ENCODE measurements at regions not wholly inside any gene's neighbourhood (a gene's known extent, or its start where the extent isn't known, plus 50 kb on each side); places are given as distances from the start of the nearest gene placed in this dataset.

DNA sequence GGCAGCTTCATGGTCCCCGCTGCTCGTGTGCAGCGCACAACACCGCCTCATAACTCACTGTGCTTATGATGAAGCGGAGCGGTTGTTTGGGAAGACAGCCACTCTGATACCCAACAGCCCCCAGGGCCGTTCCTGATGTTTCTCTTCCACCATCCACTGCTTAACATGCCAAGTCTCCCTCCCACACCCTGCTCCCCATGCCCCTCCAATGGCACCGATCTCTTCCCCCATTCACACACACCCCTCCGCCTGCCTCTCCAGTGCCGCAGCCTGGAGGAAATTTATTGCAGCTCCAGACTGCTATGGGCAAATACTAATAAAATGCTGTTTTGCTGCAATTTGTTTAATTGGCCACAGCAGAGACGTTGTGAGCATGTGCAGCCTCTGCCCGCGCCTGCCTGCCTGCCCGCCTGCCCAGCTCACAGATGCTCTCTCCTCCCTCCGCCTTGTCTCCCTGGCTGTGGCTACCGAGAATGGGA lies 80.3 kb upstream of the LHX1 start:
- H3K27ac Mint-ChIP-seq (ENCODE audit: unreplicated experiment): no peak overlapping the region
- H3K27me3 Mint-ChIP-seq (ENCODE audit: low read depth, unreplicated experiment): peaks cover 24% of the 10 kb centered on the region
- no peaks in the 10 kb centered on the region for H3K79me2 ChIP-seq (ENCODE audit: insufficient read depth, low read length)
- no peaks in the 10 kb centered on the region for H4K20me1 ChIP-seq (ENCODE audit: insufficient read depth, low read length)
- no peaks in the 10 kb centered on the region for H3K36me3 Mint-ChIP-seq (ENCODE audit: low read depth, unreplicated experiment)
- H3K4me3 Mint-ChIP-seq (ENCODE audit: unreplicated experiment): no peak overlapping the region
- no peak for FAIRE-seq
- H3K4me1 ChIP-seq (ENCODE audit: insufficient read depth, low read length): no peaks in the 10 kb centered on the region
- no peak overlapping the region for H3K4me3 ChIP-seq (ENCODE audit: insufficient read depth, low read depth, low read length)
- H3K9me3 ChIP-seq (ENCODE audit: insufficient read depth, low read depth, low read length): no peaks in the 10 kb centered on the region
- H3K9me3 Mint-ChIP-seq (ENCODE audit: unreplicated experiment): peaks cover 3% of the 10 kb centered on the region
- H3K27ac ChIP-seq (ENCODE audit: low read depth, low read length): no peak overlapping the region
- peaks cover 11% of the 10 kb centered on the region for H3K4me1 Mint-ChIP-seq (ENCODE audit: low read depth, unreplicated experiment)
- H2AFZ ChIP-seq (ENCODE audit: low read depth, low read length): no peak overlapping the region
- H3K27me3 ChIP-seq (ENCODE audit: insufficient read depth, low read length): no peaks in the 10 kb centered on the region
- no peak for DNase-seq (ENCODE audit: low read depth)
- H3K9ac ChIP-seq (ENCODE audit: low read length): no peak overlapping the region
- TF ChIP-seq EZH2 (IDR thresholded peaks at IDR 0.05; ENCODE audit: insufficient read depth, low read length): no peak
- TF ChIP-seq, protein P1, sequence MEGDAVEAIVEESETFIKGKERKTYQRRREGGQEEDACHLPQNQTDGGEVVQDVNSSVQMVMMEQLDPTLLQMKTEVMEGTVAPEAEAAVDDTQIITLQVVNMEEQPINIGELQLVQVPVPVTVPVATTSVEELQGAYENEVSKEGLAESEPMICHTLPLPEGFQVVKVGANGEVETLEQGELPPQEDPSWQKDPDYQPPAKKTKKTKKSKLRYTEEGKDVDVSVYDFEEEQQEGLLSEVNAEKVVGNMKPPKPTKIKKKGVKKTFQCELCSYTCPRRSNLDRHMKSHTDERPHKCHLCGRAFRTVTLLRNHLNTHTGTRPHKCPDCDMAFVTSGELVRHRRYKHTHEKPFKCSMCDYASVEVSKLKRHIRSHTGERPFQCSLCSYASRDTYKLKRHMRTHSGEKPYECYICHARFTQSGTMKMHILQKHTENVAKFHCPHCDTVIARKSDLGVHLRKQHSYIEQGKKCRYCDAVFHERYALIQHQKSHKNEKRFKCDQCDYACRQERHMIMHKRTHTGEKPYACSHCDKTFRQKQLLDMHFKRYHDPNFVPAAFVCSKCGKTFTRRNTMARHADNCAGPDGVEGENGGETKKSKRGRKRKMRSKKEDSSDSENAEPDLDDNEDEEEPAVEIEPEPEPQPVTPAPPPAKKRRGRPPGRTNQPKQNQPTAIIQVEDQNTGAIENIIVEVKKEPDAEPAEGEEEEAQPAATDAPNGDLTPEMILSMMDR (IDR thresholded peaks at IDR 0.05; ENCODE audit: insufficient read depth, low read depth, low read length): no peak
- H3K4me2 ChIP-seq (ENCODE audit: low read length): no peak overlapping the region
- H3K36me3 ChIP-seq (ENCODE audit: insufficient read depth, low read length): no peaks in the 10 kb centered on the region

DNA sequence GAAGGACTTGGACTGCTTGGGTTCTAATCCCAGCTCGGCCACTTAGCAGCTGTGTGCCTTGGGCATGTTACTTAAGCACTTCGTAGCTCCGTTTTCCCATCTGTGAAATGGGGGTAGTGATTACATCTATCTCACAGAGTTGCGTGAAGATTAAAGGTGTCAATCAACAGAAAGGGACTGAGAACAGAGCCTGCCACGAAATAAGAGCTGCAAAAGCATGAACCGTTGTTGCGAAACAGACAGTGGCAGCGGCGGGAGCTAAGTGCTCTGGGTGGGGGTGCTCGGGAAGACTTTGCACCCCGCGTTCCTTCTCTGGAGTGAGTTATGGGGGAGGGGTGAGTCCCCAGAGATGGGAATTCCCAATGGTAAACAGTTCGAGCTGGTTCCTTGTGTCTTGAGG lies 79.6 kb upstream of the LHX1 start:
- Mint-ChIP-seq H3K27ac (ENCODE audit: unreplicated experiment) (no peak overlapping the region), H3K9me3 (ENCODE audit: unreplicated experiment) (no peaks in the 10 kb centered on the region), H3K4me1 (ENCODE audit: low read depth, unreplicated experiment) (peaks cover 11% of the 10 kb centered on the region), H3K27me3 (ENCODE audit: low read depth, unreplicated experiment) (peaks cover 29% of the 10 kb centered on the region), H3K36me3 (ENCODE audit: low read depth, unreplicated experiment) (no peaks in the 10 kb centered on the region), H3K4me3 (ENCODE audit: unreplicated experiment) (no peak overlapping the region)
- DNase-seq (ENCODE audit: low read depth) (no peak), FAIRE-seq (no peak)
- no peak overlapping the region for H3K4me3 ChIP-seq (ENCODE audit: insufficient read depth, low read depth, low read length)
- no peaks in the 10 kb centered on the region for H3K27me3 ChIP-seq (ENCODE audit: insufficient read depth, low read length)
- TF ChIP-seq EZH2 (IDR thresholded peaks at IDR 0.05; ENCODE audit: insufficient read depth, low read length): no peak
- TF ChIP-seq, protein P1 (IDR thresholded peaks at IDR 0.05; ENCODE audit: insufficient read depth, low read depth, low read length): no peak
- no peak overlapping the region for H2AFZ ChIP-seq (ENCODE audit: low read depth, low read length)
- H3K27ac ChIP-seq (ENCODE audit: low read depth, low read length): no peak overlapping the region
- no peaks in the 10 kb centered on the region for H3K79me2 ChIP-seq (ENCODE audit: insufficient read depth, low read length)
- no peaks in the 10 kb centered on the region for H4K20me1 ChIP-seq (ENCODE audit: insufficient read depth, low read length)
- no peak overlapping the region for H3K4me2 ChIP-seq (ENCODE audit: low read length)
- no peak overlapping the region for H3K9ac ChIP-seq (ENCODE audit: low read length)
- no peaks in the 10 kb centered on the region for H3K4me1 ChIP-seq (ENCODE audit: insufficient read depth, low read length)
- H3K36me3 ChIP-seq (ENCODE audit: insufficient read depth, low read length): no peaks in the 10 kb centered on the region
- H3K9me3 ChIP-seq (ENCODE audit: insufficient read depth, low read depth, low read length): no peaks in the 10 kb centered on the region

DNA sequence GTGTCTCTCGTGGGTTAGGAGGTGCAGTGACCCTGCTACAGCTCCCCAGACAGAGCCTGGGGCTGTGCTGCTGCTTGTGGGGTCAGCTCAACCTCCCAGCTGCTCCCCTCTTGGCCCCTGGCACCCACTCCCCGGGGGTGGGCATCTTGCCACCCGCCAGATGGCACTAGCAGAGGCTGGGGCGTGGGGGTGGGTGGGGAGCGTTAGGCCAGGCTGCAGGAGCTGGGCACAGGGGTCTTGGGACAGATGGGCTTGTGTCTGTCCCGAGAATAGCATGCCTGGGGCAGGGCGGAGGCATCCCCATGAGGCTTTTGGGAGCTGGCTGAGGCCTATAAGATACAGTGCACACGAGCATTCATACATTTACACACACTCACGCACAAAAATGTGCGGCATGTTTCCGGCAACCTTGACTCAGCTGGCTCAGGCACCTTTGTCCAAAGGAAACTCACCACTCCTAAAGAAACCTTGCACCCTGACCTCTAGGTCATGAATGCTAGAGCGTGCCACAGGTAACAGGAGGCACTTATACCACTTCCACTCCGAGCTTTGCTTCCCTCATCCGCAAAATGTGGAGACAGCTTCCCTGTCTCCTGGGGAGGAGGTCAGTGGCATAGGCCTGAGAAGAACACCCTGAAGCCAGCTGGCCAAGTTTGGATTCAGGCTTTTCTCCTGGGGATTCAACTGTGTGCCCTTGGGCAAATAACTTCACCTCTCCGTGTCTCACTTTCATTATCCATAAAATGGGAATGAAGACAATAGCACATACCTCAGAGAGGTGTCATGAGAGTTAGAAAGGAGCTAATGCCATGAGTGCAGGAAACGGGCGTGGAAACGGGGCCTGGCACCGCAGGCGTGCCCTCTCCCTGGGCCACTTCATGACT lies 78.9 kb upstream of the LHX1 start:
- Histone ChIP-seq H3K4me1 (ENCODE audit: insufficient read depth, low read length) (no peaks in the 10 kb centered on the region), H3K27me3 (ENCODE audit: insufficient read depth, low read length) (no peaks in the 10 kb centered on the region), H3K4me3 (ENCODE audit: insufficient read depth, low read depth, low read length) (no peak overlapping the region), H3K4me2 (ENCODE audit: low read length) (no peak overlapping the region), H3K9me3 (ENCODE audit: insufficient read depth, low read depth, low read length) (no peaks in the 10 kb centered on the region), H4K20me1 (ENCODE audit: insufficient read depth, low read length) (no peaks in the 10 kb centered on the region), H2AFZ (ENCODE audit: low read depth, low read length) (no peak overlapping the region), H3K36me3 (ENCODE audit: insufficient read depth, low read length) (no peaks in the 10 kb centered on the region), H3K9ac (ENCODE audit: low read length) (no peak overlapping the region), H3K79me2 (ENCODE audit: insufficient read depth, low read length) (no peaks in the 10 kb centered on the region), H3K27ac (ENCODE audit: low read depth, low read length) (no peak overlapping the region)
- Mint-ChIP-seq H3K4me1 (ENCODE audit: low read depth, unreplicated experiment) (peaks cover 5% of the 10 kb centered on the region), H3K36me3 (ENCODE audit: low read depth, unreplicated experiment) (no peaks in the 10 kb centered on the region), H3K27me3 (ENCODE audit: low read depth, unreplicated experiment) (peaks cover 29% of the 10 kb centered on the region), H3K27ac (ENCODE audit: unreplicated experiment) (no peak overlapping the region), H3K9me3 (ENCODE audit: unreplicated experiment) (no peaks in the 10 kb centered on the region), H3K4me3 (ENCODE audit: unreplicated experiment) (no peak overlapping the region)
- FAIRE-seq (no peak), DNase-seq (ENCODE audit: low read depth) (no peak)
- no peak for TF ChIP-seq EZH2 (IDR thresholded peaks at IDR 0.05; ENCODE audit: insufficient read depth, low read length)
- TF ChIP-seq, protein P1 (IDR thresholded peaks at IDR 0.05; ENCODE audit: insufficient read depth, low read depth, low read length): no peak
